CD8-positive, alpha-beta memory T cell (primary cell): ENCODE measurements at regions not wholly inside any gene's neighbourhood (a gene's known extent, or its start where the extent isn't known, plus 50 kb on each side); places are given as distances from the start of the nearest gene placed in this dataset.
A peak's percentile ranks its signal among the peaks of the same experiment; 100 is the strongest.

Experiments
- CTCF ChIA-PET: fragments of 350-600 bp; sonication (Branson Sonifier 250); formaldehyde crosslinking; loops from one replicate; lab custom pipeline; 2021; ENCODE audit warnings: antibody characterized with exemption; lab: Charles Lee
- POLR2A ChIA-PET: fragments of 350-600 bp; sonication (Branson Sonifier 250); formaldehyde crosslinking; loops from one replicate; lab custom pipeline; 2021; ENCODE audit warnings: antibody characterized with exemption; lab: Charles Lee
- DNase-seq, 5 donors: peaks; one replicate each; pipeline versions ENCODE4 v3.0.0 to v3.0.0-alpha.2; 2020 to 2022; ENCODE audit warnings: mixed read lengths in 1 of 5
- H3K27ac ChIP-seq: one replicate; pipeline ENCODE4 v1.7.0; 2013; ENCODE audit warnings: low read depth, mild to moderate bottlenecking, low read length, moderate library complexity
- H3K27me3 ChIP-seq: 2 replicates; pipeline ENCODE4 v1.7.0; 2013; ENCODE audit warnings: low read length, mild to moderate bottlenecking; ENCODE audit not compliant: insufficient read depth, poor library complexity, severe bottlenecking
- H3K36me3 ChIP-seq: 2 replicates; pipeline ENCODE4 v1.7.0; 2013; ENCODE audit warnings: mild to moderate bottlenecking, low read length, moderate library complexity; ENCODE audit not compliant: insufficient read depth
- H3K4me1 ChIP-seq: 2 replicates; pipeline ENCODE4 v1.7.0; 2013; ENCODE audit warnings: mild to moderate bottlenecking, low read length, moderate library complexity; ENCODE audit not compliant: insufficient read depth
- H3K4me3 ChIP-seq: 2 replicates; pipeline ENCODE4 v1.7.0; 2013; ENCODE audit warnings: mild to moderate bottlenecking, low read length
- H3K9me3 ChIP-seq: 2 replicates; pipeline ENCODE4 v1.7.0; 2013; ENCODE audit warnings: mild to moderate bottlenecking, low read length
- H3K27ac Mint-ChIP-seq, 8 donors: one replicate each; pipeline ENCODE4 v1.8.0; 2020 to 2021; ENCODE audit warnings: mixed read lengths in 8 of 8, mild to moderate bottlenecking in 6 of 8, inconsistent platforms in 3 of 8, moderate library complexity in 3 of 8
- H3K27me3 Mint-ChIP-seq, 2 donors: one replicate each; pipeline ENCODE4 v1.8.0; 2020 to 2021; ENCODE audit warnings: mixed read lengths in 2 of 2, mild to moderate bottlenecking in 1 of 2, moderate library complexity in 1 of 2
- H3K36me3 Mint-ChIP-seq, 3 donors: one replicate each; pipeline ENCODE4 v1.8.0; 2020 to 2021; ENCODE audit warnings: mixed read lengths in 3 of 3, inconsistent platforms in 1 of 3, mild to moderate bottlenecking in 1 of 3
- H3K4me1 Mint-ChIP-seq, 3 donors: one replicate each; pipeline ENCODE4 v1.8.0; 2020 to 2021; ENCODE audit warnings: mixed read lengths in 3 of 3, inconsistent platforms in 1 of 3, mild to moderate bottlenecking in 1 of 3
- H3K4me3 Mint-ChIP-seq, 7 donors: one replicate each; pipeline ENCODE4 v1.8.0; 2020 to 2021; ENCODE audit warnings: mixed read lengths in 7 of 7, mild to moderate bottlenecking in 6 of 7, moderate library complexity in 4 of 7, inconsistent platforms in 2 of 7
- H3K9me3 Mint-ChIP-seq, 5 donors: one replicate each; pipeline ENCODE4 v1.8.0; 2020 to 2022; ENCODE audit warnings: mixed read lengths in 5 of 5, mild to moderate bottlenecking in 3 of 5, moderate library complexity in 2 of 5, inconsistent platforms in 1 of 5

DNA sequence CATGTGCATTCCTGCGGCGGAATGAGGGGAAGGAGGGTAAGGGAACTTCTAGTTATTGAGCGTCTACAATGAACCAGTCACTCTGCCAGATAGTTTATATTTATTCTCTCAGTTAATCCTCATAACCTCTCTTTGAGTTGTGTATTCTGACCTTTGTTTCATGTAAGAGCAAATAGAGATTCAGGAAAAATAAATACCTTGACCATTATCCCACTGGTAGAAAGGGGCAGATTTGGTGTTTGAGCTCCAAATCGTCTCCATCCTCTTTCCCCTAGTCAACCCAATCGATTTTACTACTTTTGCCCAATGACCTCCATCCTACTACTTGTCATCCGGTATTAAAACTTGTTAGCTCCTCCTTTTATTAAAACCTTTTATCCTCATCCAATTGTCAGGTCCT lies 157.1 kb upstream of the SESN3 start:
- no peaks in the 10 kb centered on the region for H3K9me3 Mint-ChIP-seq
- POLR2A ChIA-PET: no interaction called here
- CTCF ChIA-PET: no interaction called here

DNA sequence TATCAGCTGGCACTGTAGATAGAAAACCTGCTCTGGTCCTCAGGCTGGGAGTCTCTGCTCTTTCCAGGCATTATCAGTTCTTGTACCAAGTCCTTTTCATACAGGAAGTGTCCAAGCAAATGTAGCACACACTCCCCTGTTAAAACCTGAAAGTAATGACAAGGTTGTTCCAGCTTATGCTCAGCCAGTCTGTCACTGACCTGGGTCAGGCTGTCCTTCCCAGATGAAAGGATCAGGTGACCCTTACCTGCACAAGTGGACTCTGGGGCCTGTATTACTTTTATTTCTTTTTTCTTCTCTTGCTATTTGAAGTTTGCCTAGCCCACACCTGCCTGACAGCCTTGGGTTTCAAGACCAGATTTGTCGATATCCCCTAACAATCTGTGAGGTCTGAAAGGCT lies 156.3 kb upstream of the SESN3 start:
- Histone ChIP-seq H3K9me3 (no peaks in the 10 kb centered on the region), H3K36me3 (no peaks in the 10 kb centered on the region), H3K4me1 (no peaks in the 10 kb centered on the region), H3K4me3 (no peak overlapping the region), H3K27me3 (no peaks in the 10 kb centered on the region), H3K27ac (no peak overlapping the region)
- ChIA-PET POLR2A (no interaction called here), CTCF (no interaction called here)
- Mint-ChIP-seq H3K27me3 (peaks cover 1 to 16% of the 10 kb centered on the region in 2 donors), H3K4me3 (no peak overlapping the region), H3K9me3 (no peaks in the 10 kb centered on the region), H3K36me3 (peaks cover 0 to 4% (median 0%) of the 10 kb centered on the region in 3 donors), H3K27ac (no peak overlapping the region), H3K4me1 (no peaks in the 10 kb centered on the region)
- DNase-seq: no peak

More for the DNA sequence above, 157.1 kb upstream of the SESN3 start:
- Histone ChIP-seq H3K27ac (no peak overlapping the region), H3K9me3 (no peaks in the 10 kb centered on the region), H3K27me3 (no peaks in the 10 kb centered on the region), H3K4me3 (no peak overlapping the region), H3K36me3 (no peaks in the 10 kb centered on the region), H3K4me1 (no peaks in the 10 kb centered on the region)
- Mint-ChIP-seq H3K4me3 (no peak overlapping the region), H3K36me3 (peaks cover 0 to 4% (median 0%) of the 10 kb centered on the region in 3 donors), H3K4me1 (no peaks in the 10 kb centered on the region), H3K27me3 (peaks cover 1 to 15% of the 10 kb centered on the region in 2 donors), H3K27ac (no peak overlapping the region)
- no peak for DNase-seq

DNA sequence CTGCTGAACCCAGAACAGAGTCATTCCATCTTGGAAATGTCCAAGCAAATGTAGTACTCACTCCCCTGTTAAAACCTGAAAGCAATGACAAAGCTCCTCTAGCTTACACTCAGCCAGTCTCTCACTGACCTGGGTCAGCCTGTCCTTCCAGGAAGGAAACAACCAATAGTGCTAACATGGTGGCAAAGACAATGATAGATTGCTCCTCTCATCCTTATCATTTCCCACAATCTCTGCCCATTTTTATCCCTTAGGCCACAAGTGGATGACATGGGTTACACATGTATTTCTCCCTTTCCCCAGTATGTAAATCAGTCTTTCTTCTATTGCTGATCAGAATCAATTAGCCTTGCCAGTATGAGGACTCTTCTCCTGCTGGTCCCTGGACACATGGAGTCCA lies 154.6 kb upstream of the SESN3 start:
- POLR2A ChIA-PET: no interaction called here
- H3K4me3 ChIP-seq: no peak overlapping the region
- Mint-ChIP-seq H3K4me1 (no peaks in the 10 kb centered on the region), H3K36me3 (no peaks in the 10 kb centered on the region), H3K27me3 (peaks cover 0 to 13% of the 10 kb centered on the region in 2 donors), H3K27ac (no peak overlapping the region), H3K9me3 (no peaks in the 10 kb centered on the region), H3K4me3 (no peak overlapping the region)
- no peaks in the 10 kb centered on the region for H3K27me3 ChIP-seq
- no peak for DNase-seq
- H3K9me3 ChIP-seq: no peaks in the 10 kb centered on the region
- H3K27ac ChIP-seq: no peak overlapping the region
- no peaks in the 10 kb centered on the region for H3K4me1 ChIP-seq
- CTCF ChIA-PET: no interaction called here
- H3K36me3 ChIP-seq: no peaks in the 10 kb centered on the region

DNA sequence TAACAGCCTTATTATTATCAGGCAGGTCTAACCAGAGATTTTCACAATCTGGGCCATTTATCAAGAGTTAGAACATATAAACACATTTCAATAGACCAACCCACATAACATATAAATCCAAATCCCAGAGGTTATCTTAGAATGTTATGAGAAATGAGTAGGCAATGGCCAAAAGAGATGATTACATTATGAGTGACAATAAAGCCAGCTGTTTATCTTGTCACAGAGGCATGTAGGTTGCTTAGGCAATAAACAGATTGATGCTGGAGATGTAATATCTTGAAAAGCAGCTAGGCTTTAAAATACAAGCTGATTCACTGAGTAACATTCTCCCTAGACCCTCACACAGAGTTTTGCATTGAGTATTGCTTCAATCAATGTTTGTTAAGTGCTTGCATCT lies 148.5 kb upstream of the SESN3 start:
- H3K27ac ChIP-seq: no peak overlapping the region
- H3K27me3 ChIP-seq: no peaks in the 10 kb centered on the region
- H3K4me3 Mint-ChIP-seq: no peak overlapping the region
- POLR2A ChIA-PET: no interaction called here
- CTCF ChIA-PET: no interaction called here
- H3K9me3 ChIP-seq: no peaks in the 10 kb centered on the region
- H3K4me1 ChIP-seq: no peaks in the 10 kb centered on the region
- no peak overlapping the region for H3K4me3 ChIP-seq
- H3K27me3 Mint-ChIP-seq: peaks cover 2 to 22% of the 10 kb centered on the region in 2 donors
- no peaks in the 10 kb centered on the region for H3K36me3 Mint-ChIP-seq
- no peak overlapping the region for H3K27ac Mint-ChIP-seq
- H3K36me3 ChIP-seq: no peaks in the 10 kb centered on the region
- H3K4me1 Mint-ChIP-seq: no peaks in the 10 kb centered on the region
- no peak for DNase-seq
- no peaks in the 10 kb centered on the region for H3K9me3 Mint-ChIP-seq

DNA sequence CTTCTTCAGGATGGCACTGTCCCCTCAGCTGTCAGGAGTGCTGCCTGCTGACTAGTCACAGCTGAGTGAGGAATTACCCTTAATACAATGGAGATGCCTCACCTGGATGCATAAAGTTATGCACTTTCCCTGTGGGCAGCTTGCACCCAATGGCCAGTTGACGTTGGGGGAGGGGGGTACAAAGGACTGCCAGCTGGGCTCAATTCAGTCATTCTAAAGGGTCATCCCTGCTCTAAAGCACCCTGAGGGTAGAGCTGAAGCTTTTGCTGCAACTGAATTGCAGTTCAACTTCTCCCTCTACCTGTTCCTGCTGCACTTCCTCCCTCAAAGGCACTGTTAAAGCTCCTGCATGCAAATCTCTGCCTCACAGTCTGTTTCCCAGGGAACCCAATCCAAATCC lies 147.8 kb upstream of the SESN3 start:
- no peak overlapping the region for H3K4me3 Mint-ChIP-seq
- no peaks in the 10 kb centered on the region for H3K36me3 Mint-ChIP-seq
- H3K9me3 Mint-ChIP-seq: no peaks in the 10 kb centered on the region
- no peaks in the 10 kb centered on the region for H3K9me3 ChIP-seq
- H3K27ac ChIP-seq: no peak overlapping the region
- no peaks in the 10 kb centered on the region for H3K36me3 ChIP-seq
- no peaks in the 10 kb centered on the region for H3K27me3 ChIP-seq
- POLR2A ChIA-PET: no interaction called here
- H3K27me3 Mint-ChIP-seq: peaks cover 4 to 22% of the 10 kb centered on the region in 2 donors
- no peak overlapping the region for H3K27ac Mint-ChIP-seq
- H3K4me1 ChIP-seq: no peaks in the 10 kb centered on the region
- H3K4me1 Mint-ChIP-seq: no peaks in the 10 kb centered on the region
- CTCF ChIA-PET: no interaction called here
- no peak overlapping the region for H3K4me3 ChIP-seq
- DNase-seq: no peak

DNA sequence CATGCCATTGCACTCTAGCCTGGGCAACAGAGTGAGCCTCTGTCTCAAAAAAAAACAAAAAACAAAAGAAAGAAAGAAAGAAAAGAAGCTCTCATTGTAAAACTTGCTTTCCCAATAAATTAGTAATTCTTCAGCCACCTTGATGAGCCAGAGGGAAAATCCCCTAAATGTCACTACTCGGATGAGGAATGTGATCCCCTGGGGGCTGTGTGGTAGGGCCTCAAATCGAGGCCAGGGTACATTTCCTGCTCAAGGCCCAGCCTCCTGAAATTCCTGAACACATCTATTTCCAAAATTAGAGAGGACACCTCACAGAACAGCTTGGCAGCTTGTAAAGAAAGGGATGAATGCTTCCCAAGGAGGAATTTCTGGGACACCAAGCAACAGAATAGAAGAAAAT lies 147.1 kb upstream of the SESN3 start:
- Mint-ChIP-seq H3K36me3 (no peaks in the 10 kb centered on the region), H3K27me3 (peaks cover 4 to 19% of the 10 kb centered on the region in 2 donors), H3K9me3 (no peaks in the 10 kb centered on the region), H3K4me1 (no peaks in the 10 kb centered on the region), H3K4me3 (no peak overlapping the region), H3K27ac (no peak overlapping the region)
- H3K4me3 ChIP-seq: no peak overlapping the region
- no peaks in the 10 kb centered on the region for H3K27me3 ChIP-seq
- ChIA-PET CTCF (no interaction called here), POLR2A (no interaction called here)
- no peaks in the 10 kb centered on the region for H3K9me3 ChIP-seq
- no peak overlapping the region for H3K27ac ChIP-seq
- H3K4me1 ChIP-seq: no peaks in the 10 kb centered on the region
- no peak for DNase-seq
- no peaks in the 10 kb centered on the region for H3K36me3 ChIP-seq

DNA sequence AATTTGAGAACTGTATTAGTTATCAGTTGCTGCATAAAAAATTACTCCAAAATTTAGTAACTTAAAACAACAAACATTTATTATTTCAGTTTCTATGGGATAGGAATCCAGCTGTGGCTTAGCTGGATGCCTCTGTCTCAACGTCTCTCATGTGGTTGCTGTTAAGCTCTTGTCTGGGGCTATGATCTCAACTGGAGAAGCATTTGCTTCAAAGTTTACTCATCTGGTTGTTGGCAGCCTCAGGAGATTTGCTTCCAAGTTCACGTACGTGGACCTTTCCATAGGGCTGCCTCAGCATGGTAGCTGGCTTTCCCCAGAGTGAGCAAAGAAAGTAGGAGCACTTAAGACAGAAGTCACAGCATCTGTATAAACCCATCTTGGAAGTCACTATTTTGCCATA lies 144.9 kb upstream of the SESN3 start:
- H3K4me3 Mint-ChIP-seq: no peak overlapping the region
- H3K4me1 Mint-ChIP-seq: no peaks in the 10 kb centered on the region
- H3K4me1 ChIP-seq: no peaks in the 10 kb centered on the region
- CTCF ChIA-PET: interaction anchor here (1.3 kb wide), 1 partner anchor 32 kb away, joined by 3 read pairs; no protein-coding TSS in a partner anchor
- H3K27ac Mint-ChIP-seq: no peak overlapping the region
- H3K27ac ChIP-seq: no peak overlapping the region
- peaks cover 4 to 15% of the 10 kb centered on the region in 2 donors for H3K27me3 Mint-ChIP-seq
- no peak overlapping the region for H3K4me3 ChIP-seq
- H3K9me3 ChIP-seq: no peaks in the 10 kb centered on the region
- H3K36me3 ChIP-seq: no peaks in the 10 kb centered on the region
- POLR2A ChIA-PET: no interaction called here
- H3K9me3 Mint-ChIP-seq: no peaks in the 10 kb centered on the region
- H3K36me3 Mint-ChIP-seq: no peaks in the 10 kb centered on the region
- no peak for DNase-seq
- no peaks in the 10 kb centered on the region for H3K27me3 ChIP-seq

DNA sequence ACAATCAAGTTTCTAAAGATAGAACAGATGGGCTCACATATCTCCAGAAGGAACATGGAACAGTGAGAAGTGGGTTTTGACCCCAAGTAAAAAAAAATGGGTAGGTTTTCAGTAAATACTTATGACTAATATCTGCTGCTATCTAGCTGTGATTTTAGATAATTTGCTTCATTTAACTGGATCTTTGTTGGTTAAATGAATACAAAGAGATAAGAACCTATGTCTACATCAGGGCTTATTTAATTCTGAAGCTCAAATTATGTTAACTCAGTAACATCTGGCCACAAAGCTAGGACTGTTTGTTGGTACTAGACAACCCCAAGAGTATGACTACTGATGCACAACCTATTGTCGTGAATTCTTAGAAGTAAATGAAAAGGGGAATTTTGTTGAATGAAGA lies 144.4 kb upstream of the SESN3 start:
- Mint-ChIP-seq H3K36me3 (no peaks in the 10 kb centered on the region), H3K4me3 (no peak overlapping the region), H3K27me3 (peaks cover 4 to 11% of the 10 kb centered on the region in 2 donors), H3K9me3 (no peaks in the 10 kb centered on the region), H3K27ac (no peak overlapping the region), H3K4me1 (no peaks in the 10 kb centered on the region)
- Histone ChIP-seq H3K27ac (no peak overlapping the region), H3K27me3 (no peaks in the 10 kb centered on the region), H3K4me3 (no peak overlapping the region), H3K9me3 (no peaks in the 10 kb centered on the region), H3K36me3 (no peaks in the 10 kb centered on the region), H3K4me1 (no peaks in the 10 kb centered on the region)
- DNase-seq: no peak
- CTCF ChIA-PET: interaction anchor here (1.3 kb wide), 1 partner anchor 31 kb away, joined by 3 read pairs; no protein-coding TSS in a partner anchor
- POLR2A ChIA-PET: no interaction called here

DNA sequence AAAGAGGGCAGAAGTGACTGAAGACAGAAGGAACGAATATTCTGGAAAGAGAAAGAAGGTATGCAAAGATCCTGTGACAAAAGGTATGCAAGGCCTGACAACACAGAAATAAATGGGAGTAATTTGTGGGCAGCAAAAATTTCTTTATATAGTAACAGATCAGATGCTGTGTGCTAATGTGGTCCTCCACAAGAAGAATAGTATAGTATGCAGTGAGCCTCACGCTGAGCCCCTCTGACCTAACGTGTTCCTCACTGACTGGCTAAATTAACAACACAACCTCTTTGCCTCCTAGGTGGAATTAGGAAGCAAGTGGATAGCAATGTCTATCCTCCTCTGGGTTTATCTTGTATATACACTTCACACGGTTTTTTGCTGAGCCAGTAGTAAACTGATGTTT lies 143.1 kb upstream of the SESN3 start:
- peaks cover 4 to 5% of the 10 kb centered on the region in 2 donors for H3K27me3 Mint-ChIP-seq
- CTCF ChIA-PET: no interaction called here
- no peaks in the 10 kb centered on the region for H3K4me1 ChIP-seq
- H3K4me3 Mint-ChIP-seq: no peak overlapping the region
- POLR2A ChIA-PET: interaction anchor here (0.7 kb wide), 1 partner anchor 10 kb away, joined by 3 read pairs; no protein-coding TSS in a partner anchor
- no peaks in the 10 kb centered on the region for H3K27me3 ChIP-seq
- no peaks in the 10 kb centered on the region for H3K4me1 Mint-ChIP-seq
- H3K9me3 ChIP-seq: no peaks in the 10 kb centered on the region
- no peak overlapping the region for H3K27ac ChIP-seq
- no peak for DNase-seq
- H3K4me3 ChIP-seq: no peak overlapping the region
- H3K27ac Mint-ChIP-seq: peak overlapping the region in 1 of 8 donors; percentile 2
- no peaks in the 10 kb centered on the region for H3K36me3 Mint-ChIP-seq
- H3K9me3 Mint-ChIP-seq: no peaks in the 10 kb centered on the region
- H3K36me3 ChIP-seq: no peaks in the 10 kb centered on the region
